ENCODE measurements at regions not wholly inside any gene's neighbourhood (a gene's known extent, or its start where the extent isn't known, plus 50 kb on each side); places are given as distances from the start of the nearest gene placed in this dataset.

GRCh38 chr3:177948716-177949425, 587.4 kb upstream of the KCNMB2 start:
- H3K4me3 ChIP-seq (ENCODE audit: low read depth, low read length) = no peak overlapping the region
- no peak for TF ChIP-seq CTCF (IDR thresholded peaks at IDR 0.05; ENCODE audit: low read depth, low read length)

DNA sequence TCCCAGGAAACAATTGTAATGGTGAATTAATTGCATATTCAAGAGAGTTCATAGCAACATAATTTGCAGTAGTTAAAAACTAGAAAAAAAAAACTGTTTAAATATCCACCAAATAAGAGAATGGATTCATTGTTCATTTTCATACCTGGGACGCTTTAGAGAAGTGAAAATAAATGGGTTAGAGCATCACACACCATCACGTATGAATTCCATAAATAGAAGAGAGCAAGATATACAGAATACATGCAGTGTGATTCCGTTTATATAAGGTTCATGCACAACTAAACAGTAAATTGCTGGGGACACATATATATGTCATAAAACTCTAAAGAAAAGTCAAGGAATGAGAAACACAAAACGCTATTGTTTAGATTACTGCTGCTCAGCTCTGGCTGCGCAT, 577.0 kb upstream of the KCNMB2 start:
- H3K4me3 ChIP-seq (ENCODE audit: low read depth, low read length) = no peak overlapping the region
- TF ChIP-seq CTCF (IDR thresholded peaks at IDR 0.05; ENCODE audit: low read depth, low read length) = no peak

DNA sequence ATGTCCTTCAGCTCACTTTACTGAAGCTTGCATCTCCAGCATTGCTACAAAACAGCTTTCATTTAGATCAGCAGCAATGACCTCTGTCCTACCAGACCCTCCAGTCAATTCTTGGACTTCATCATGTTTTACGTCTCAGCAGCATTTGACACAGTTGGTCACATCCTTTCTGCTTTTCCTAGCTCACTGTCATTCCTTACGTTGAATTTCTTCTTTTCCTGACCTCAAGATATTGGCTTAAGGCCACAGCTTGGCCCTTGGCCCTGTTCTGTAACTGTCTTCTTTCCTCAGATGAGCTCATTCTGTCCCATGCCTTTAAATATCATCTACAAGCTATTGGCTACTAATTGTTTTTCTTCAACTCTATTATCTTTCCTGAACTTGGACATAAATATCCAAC, 576.2 kb upstream of the KCNMB2 start:
- no peak overlapping the region for H3K4me3 ChIP-seq (ENCODE audit: low read depth, low read length)
- TF ChIP-seq CTCF (IDR thresholded peaks at IDR 0.05; ENCODE audit: low read depth, low read length) = no peak

DNA sequence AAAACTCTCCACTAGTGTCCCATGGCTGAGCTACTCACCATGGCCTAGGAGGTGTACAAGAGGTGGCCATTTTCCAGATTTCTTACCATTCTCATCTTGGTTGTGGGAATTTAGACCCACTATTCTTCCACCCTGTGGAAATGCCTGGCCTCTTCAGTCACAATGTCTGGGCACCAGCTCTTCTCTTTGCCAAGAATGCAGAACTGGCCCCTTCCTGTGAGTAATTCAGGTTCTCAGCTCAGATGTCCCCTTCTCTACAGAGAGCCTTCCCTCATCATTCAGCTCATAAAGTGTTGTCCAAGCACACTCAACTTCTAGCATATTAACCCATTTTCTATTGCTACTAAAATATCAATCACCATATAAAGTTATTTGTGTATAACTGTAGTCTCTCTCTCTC, 575.5 kb upstream of the KCNMB2 start:
- TF ChIP-seq CTCF (IDR thresholded peaks at IDR 0.05; ENCODE audit: low read depth, low read length) = no peak

DNA sequence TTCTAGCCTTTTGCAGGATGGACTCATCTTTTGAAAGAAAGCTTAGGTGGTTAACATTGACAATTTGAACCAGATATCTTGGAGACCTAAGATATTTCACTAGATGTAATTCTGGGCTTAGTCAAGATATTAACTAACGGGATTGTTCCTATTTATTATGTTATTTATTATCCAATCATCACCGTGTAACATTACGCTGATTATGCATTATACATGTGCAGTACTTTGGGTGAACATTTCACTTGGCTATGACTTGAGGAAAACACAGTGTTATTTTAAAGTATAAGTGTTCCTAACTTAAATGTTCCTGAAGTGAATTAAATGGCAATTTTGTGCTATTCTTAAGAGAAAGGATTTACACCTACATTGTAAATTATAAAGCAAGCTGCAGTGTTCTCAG, 574.5 kb upstream of the KCNMB2 start:
- H3K4me3 ChIP-seq (ENCODE audit: low read depth, low read length) = no peak overlapping the region
- no peak for TF ChIP-seq CTCF (IDR thresholded peaks at IDR 0.05; ENCODE audit: low read depth, low read length)

More for the DNA sequence above, 575.5 kb upstream of the KCNMB2 start:
- no peak overlapping the region for H3K4me3 ChIP-seq (ENCODE audit: low read depth, low read length)

- H3K4me3 ChIP-seq (ENCODE audit: low read depth, low read length) = no peak overlapping the region
- no peak for TF ChIP-seq CTCF (IDR thresholded peaks at IDR 0.05; ENCODE audit: low read depth, low read length)
Observed at GRCh38 chr3:177966493-177966892, 569.7 kb upstream of the KCNMB2 start.

DNA sequence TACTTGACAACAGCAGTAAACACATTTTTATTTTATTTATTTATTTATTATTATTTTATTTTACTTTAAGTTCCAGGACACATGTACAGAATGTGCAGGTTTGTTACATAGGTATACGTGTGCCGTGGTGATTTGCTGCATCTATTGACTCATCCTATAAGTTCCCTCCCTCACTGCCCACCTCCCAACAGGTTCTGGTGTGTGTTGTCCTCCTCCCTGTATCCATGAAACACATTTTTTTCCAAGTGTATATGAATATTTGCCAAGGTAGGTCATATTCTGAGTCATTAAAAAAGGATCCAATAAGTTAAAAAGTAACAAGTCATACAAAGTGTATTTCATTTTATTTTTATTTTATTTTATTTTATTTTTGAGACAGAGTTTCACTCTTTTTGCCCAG, 567.3 kb upstream of the KCNMB2 start:
- H3K4me3 ChIP-seq (ENCODE audit: low read depth, low read length) = no peak overlapping the region
- no peak for TF ChIP-seq CTCF (IDR thresholded peaks at IDR 0.05; ENCODE audit: low read depth, low read length)

Data from WI38 (cell line).